ENCODE measurements at regions not wholly inside any gene's neighbourhood (a gene's known extent, or its start where the extent isn't known, plus 50 kb on each side); places are given as distances from the start of the nearest gene placed in this dataset.

- no peak for DNase-seq
- no peak overlapping the region for H3K4me3 ChIP-seq
- intact Hi-C loops (cut with DNase I; ENCODE audit: low total_unique reads): no loop called here
- no peak for TF ChIP-seq POLR2A (IDR thresholded peaks at IDR 0.05)
- H3K4me1 ChIP-seq: no peaks in the 10 kb centered on the region
- H3K27me3 ChIP-seq: no peaks in the 10 kb centered on the region
- 83 to 96% methylated on average over 2 of the region's 2 CpGs for WGBS, 2 donors
- no peaks in the 10 kb centered on the region for H3K9me3 ChIP-seq
- H3K36me3 ChIP-seq (ENCODE audit: low read depth, missing control alignments): no peaks in the 10 kb centered on the region
- no peak overlapping the region for H3K27ac ChIP-seq
Measured at GRCh38 chr12:5123921-5124320, 80.2 kb downstream of the KCNA5 start.

GRCh38 chr12:5124401-5124800, 80.7 kb downstream of the KCNA5 start:
- TF ChIP-seq POLR2A (IDR thresholded peaks at IDR 0.05): no peak
- no peak for TF ChIP-seq CTCF (IDR thresholded peaks at IDR 0.05)
- intact Hi-C loops (cut with DNase I; ENCODE audit: low total_unique reads): no loop called here
- DNase-seq: no peak

GRCh38 chr12:5134861-5135525, 91.3 kb downstream of the KCNA5 start:
- no peak for TF ChIP-seq CTCF (IDR thresholded peaks at IDR 0.05)
- TF ChIP-seq POLR2A (IDR thresholded peaks at IDR 0.05): no peak
- Histone ChIP-seq H3K4me1 (no peaks in the 10 kb centered on the region), H3K36me3 (ENCODE audit: low read depth, missing control alignments) (no peaks in the 10 kb centered on the region), H3K4me3 (no peak overlapping the region), H3K27me3 (no peaks in the 10 kb centered on the region), H3K27ac (no peak overlapping the region), H3K9me3 (no peaks in the 10 kb centered on the region)
- WGBS, 2 donors: 64 to 69% methylated on average over 5 of the region's 5 CpGs
- intact Hi-C loops (cut with DNase I; ENCODE audit: low total_unique reads): no loop called here
- DNase-seq: no peak

More at GRCh38 chr12:5124401-5124800, 80.7 kb downstream of the KCNA5 start:
- Histone ChIP-seq H3K9me3 (no peaks in the 10 kb centered on the region), H3K27me3 (no peaks in the 10 kb centered on the region), H3K4me1 (no peaks in the 10 kb centered on the region), H3K36me3 (ENCODE audit: low read depth, missing control alignments) (no peaks in the 10 kb centered on the region), H3K27ac (no peak overlapping the region), H3K4me3 (no peak overlapping the region)

GRCh38 chr12:5138256-5138655, 94.6 kb downstream of the KCNA5 start:
- Histone ChIP-seq H3K4me1 (no peaks in the 10 kb centered on the region), H3K27me3 (no peaks in the 10 kb centered on the region), H3K36me3 (ENCODE audit: low read depth, missing control alignments) (no peaks in the 10 kb centered on the region), H3K4me3 (no peak overlapping the region), H3K9me3 (no peaks in the 10 kb centered on the region), H3K27ac (no peak overlapping the region)
- 85 to 91% methylated on average over 7 of the region's 7 CpGs for WGBS, 2 donors
- intact Hi-C loops (cut with DNase I; ENCODE audit: low total_unique reads): no loop called here
- DNase-seq: no peak
- no peak for TF ChIP-seq POLR2A (IDR thresholded peaks at IDR 0.05)
- TF ChIP-seq CTCF (IDR thresholded peaks at IDR 0.05): no peak

- intact Hi-C loops (cut with DNase I; ENCODE audit: low total_unique reads): no loop called here
- Histone ChIP-seq H3K36me3 (ENCODE audit: low read depth, missing control alignments) (no peaks in the 10 kb centered on the region), H3K27ac (no peak overlapping the region), H3K4me1 (no peaks in the 10 kb centered on the region), H3K27me3 (no peaks in the 10 kb centered on the region), H3K9me3 (no peaks in the 10 kb centered on the region), H3K4me3 (no peak overlapping the region)
- DNase-seq: no peak
- TF ChIP-seq POLR2A (IDR thresholded peaks at IDR 0.05) (no peak), CTCF (IDR thresholded peaks at IDR 0.05) (no peak)
Measured at GRCh38 chr12:5138845-5139244, 95.2 kb downstream of the KCNA5 start.

Data from testis (tissue), 2 donors.